Activated naive CD4-positive, alpha-beta T cell treated with anti-CD3 and anti-CD28 coated beads, Interleukin-2, amount 50 U/mL, for 72 hours (primary cell): ENCODE measurements at regions not wholly inside any gene's neighbourhood (a gene's known extent, or its start where the extent isn't known, plus 50 kb on each side); places are given as distances from the start of the nearest gene placed in this dataset.

Experiments
- ATAC-seq, 2 donors: fragments of 150-1000 bp; cut with Tn5 transposase; 2 replicates each; pipeline ENCODE4 v1.10.0; 2021; ENCODE audit warnings: mild to moderate bottlenecking in 2 of 2, moderate library complexity in 2 of 2
- DNase-seq, 2 donors: peaks; one replicate each; pipeline ENCODE4 v3.0.0; 2021 to 2022; ENCODE audit warnings: low spot score in 2 of 2
- H3K27ac Mint-ChIP-seq, 2 donors: one replicate each; pipeline ENCODE4 v1.8.0; 2022; ENCODE audit warnings: mild to moderate bottlenecking in 2 of 2, mixed read lengths in 2 of 2
- H3K36me3 Mint-ChIP-seq, 2 donors: one replicate each; pipeline ENCODE4 v1.8.0; 2022; ENCODE audit warnings: mixed read lengths in 2 of 2
- H3K9me3 Mint-ChIP-seq, 2 donors: one replicate each; pipeline ENCODE4 v1.8.0; 2022; ENCODE audit warnings: mixed read lengths in 2 of 2

- Mint-ChIP-seq H3K9me3 (no peaks in the 10 kb centered on the region), H3K27ac (no peak overlapping the region), H3K36me3 (no peaks in the 10 kb centered on the region)
- DNase-seq = no peak
- ATAC-seq = no peak
Observed at GRCh38 chr1:14294860-14295536, 303.5 kb upstream of the KAZN start.

- Mint-ChIP-seq H3K27ac (no peak overlapping the region), H3K36me3 (no peaks in the 10 kb centered on the region), H3K9me3 (no peaks in the 10 kb centered on the region)
- no peak for ATAC-seq
- no peak for DNase-seq
Observed at GRCh38 chr1:14296795-14297194, 301.7 kb upstream of the KAZN start.

- no peak for ATAC-seq
- no peak for DNase-seq
- Mint-ChIP-seq H3K27ac (no peak overlapping the region), H3K36me3 (no peaks in the 10 kb centered on the region), H3K9me3 (no peaks in the 10 kb centered on the region)
Observed at GRCh38 chr1:14297356-14297755, 301.1 kb upstream of the KAZN start.

- Mint-ChIP-seq H3K9me3 (no peaks in the 10 kb centered on the region), H3K27ac (no peak overlapping the region), H3K36me3 (no peaks in the 10 kb centered on the region)
- ATAC-seq (no peak), DNase-seq (no peak)
Observed at GRCh38 chr1:14298806-14299205, 299.7 kb upstream of the KAZN start.

- Mint-ChIP-seq H3K9me3 (no peaks in the 10 kb centered on the region), H3K36me3 (no peaks in the 10 kb centered on the region), H3K27ac (no peak overlapping the region)
- ATAC-seq (no peak), DNase-seq (no peak)
Observed at GRCh38 chr1:14300991-14301703, 297.3 kb upstream of the KAZN start.

GRCh38 chr1:14301704-14302024 lies 296.8 kb upstream of the KAZN start:
- Mint-ChIP-seq H3K36me3 (no peaks in the 10 kb centered on the region), H3K27ac (no peak overlapping the region), H3K9me3 (no peaks in the 10 kb centered on the region)
- ATAC-seq (no peak), DNase-seq (no peak)

- H3K36me3 Mint-ChIP-seq = no peaks in the 10 kb centered on the region
- H3K9me3 Mint-ChIP-seq = peaks cover 0 to 2% of the 10 kb centered on the region in 2 donors
- ATAC-seq = no peak
- H3K27ac Mint-ChIP-seq = no peak overlapping the region
- DNase-seq = no peak
Observed at GRCh38 chr1:14302025-14302424, 296.5 kb upstream of the KAZN start.

- Mint-ChIP-seq H3K27ac (no peak overlapping the region), H3K36me3 (no peaks in the 10 kb centered on the region), H3K9me3 (peaks cover 0 to 4% of the 10 kb centered on the region in 2 donors)
- ATAC-seq = no peak
- no peak for DNase-seq
Observed at GRCh38 chr1:14303011-14303410, 295.5 kb upstream of the KAZN start.

- Mint-ChIP-seq H3K27ac (no peak overlapping the region), H3K36me3 (no peaks in the 10 kb centered on the region), H3K9me3 (peaks cover 0 to 4% of the 10 kb centered on the region in 2 donors)
- DNase-seq (no peak), ATAC-seq (no peak)
Observed at GRCh38 chr1:14304381-14304865, 294.1 kb upstream of the KAZN start.

- Mint-ChIP-seq H3K9me3 (peaks cover 5 to 9% of the 10 kb centered on the region in 2 donors), H3K36me3 (no peaks in the 10 kb centered on the region), H3K27ac (no peak overlapping the region)
- no peak for DNase-seq
- ATAC-seq = no peak
Observed at GRCh38 chr1:14308460-14308859, 290.0 kb upstream of the KAZN start.

- H3K27ac Mint-ChIP-seq = no peak overlapping the region
- no peak for ATAC-seq
Observed at GRCh38 chr1:14309984-14310383, 288.5 kb upstream of the KAZN start.

GRCh38 chr1:14310476-14310875 lies 288.0 kb upstream of the KAZN start:
- no peak for DNase-seq
- no peak for ATAC-seq
- no peak overlapping the region for H3K27ac Mint-ChIP-seq
- H3K36me3 Mint-ChIP-seq = no peaks in the 10 kb centered on the region
- peaks cover 5 to 9% of the 10 kb centered on the region in 2 donors for H3K9me3 Mint-ChIP-seq

More at GRCh38 chr1:14309984-14310383, 288.5 kb upstream of the KAZN start:
- DNase-seq = no peak
- Mint-ChIP-seq H3K9me3 (peaks cover 5 to 9% of the 10 kb centered on the region in 2 donors), H3K36me3 (no peaks in the 10 kb centered on the region)

GRCh38 chr1:14313731-14314431 lies 284.6 kb upstream of the KAZN start:
- no peak for ATAC-seq
- DNase-seq = no peak
- H3K36me3 Mint-ChIP-seq = no peaks in the 10 kb centered on the region
- peaks cover 5% of the 10 kb centered on the region in 2 donors for H3K9me3 Mint-ChIP-seq
- H3K27ac Mint-ChIP-seq = no peak overlapping the region

GRCh38 chr1:14318830-14319229 lies 279.7 kb upstream of the KAZN start:
- no peak for DNase-seq
- H3K36me3 Mint-ChIP-seq = peaks cover 9 to 12% of the 10 kb centered on the region in 2 donors
- no peak overlapping the region for H3K27ac Mint-ChIP-seq
- no peak for ATAC-seq
- peaks cover 12% of the 10 kb centered on the region in 2 donors for H3K9me3 Mint-ChIP-seq

- DNase-seq (no peak), ATAC-seq (peak in 1 of 2 donors; percentile 43)
- Mint-ChIP-seq H3K9me3 (peaks cover 15% of the 10 kb centered on the region in 2 donors), H3K27ac (no peak overlapping the region), H3K36me3 (peaks cover 13 to 14% of the 10 kb centered on the region in 2 donors)
Observed at GRCh38 chr1:14320518-14320917, 278.0 kb upstream of the KAZN start.

GRCh38 chr1:14320986-14321385 lies 277.5 kb upstream of the KAZN start:
- no peak for DNase-seq
- Mint-ChIP-seq H3K27ac (no peak overlapping the region), H3K9me3 (peaks cover 15% of the 10 kb centered on the region in 2 donors), H3K36me3 (peaks cover 13 to 14% of the 10 kb centered on the region in 2 donors)
- no peak for ATAC-seq

- Mint-ChIP-seq H3K36me3 (peaks cover 14 to 16% of the 10 kb centered on the region in 2 donors), H3K9me3 (peaks cover 15 to 18% of the 10 kb centered on the region in 2 donors)
Observed at GRCh38 chr1:14321422-14321821, 277.1 kb upstream of the KAZN start.

More at GRCh38 chr1:14321422-14321821, 277.1 kb upstream of the KAZN start:
- DNase-seq (no peak), ATAC-seq (no peak)
- H3K27ac Mint-ChIP-seq = no peak overlapping the region
